ENCODE measurements at regions not wholly inside any gene's neighbourhood (a gene's known extent, or its start where the extent isn't known, plus 50 kb on each side); places are given as distances from the start of the nearest gene placed in this dataset.

DNA sequence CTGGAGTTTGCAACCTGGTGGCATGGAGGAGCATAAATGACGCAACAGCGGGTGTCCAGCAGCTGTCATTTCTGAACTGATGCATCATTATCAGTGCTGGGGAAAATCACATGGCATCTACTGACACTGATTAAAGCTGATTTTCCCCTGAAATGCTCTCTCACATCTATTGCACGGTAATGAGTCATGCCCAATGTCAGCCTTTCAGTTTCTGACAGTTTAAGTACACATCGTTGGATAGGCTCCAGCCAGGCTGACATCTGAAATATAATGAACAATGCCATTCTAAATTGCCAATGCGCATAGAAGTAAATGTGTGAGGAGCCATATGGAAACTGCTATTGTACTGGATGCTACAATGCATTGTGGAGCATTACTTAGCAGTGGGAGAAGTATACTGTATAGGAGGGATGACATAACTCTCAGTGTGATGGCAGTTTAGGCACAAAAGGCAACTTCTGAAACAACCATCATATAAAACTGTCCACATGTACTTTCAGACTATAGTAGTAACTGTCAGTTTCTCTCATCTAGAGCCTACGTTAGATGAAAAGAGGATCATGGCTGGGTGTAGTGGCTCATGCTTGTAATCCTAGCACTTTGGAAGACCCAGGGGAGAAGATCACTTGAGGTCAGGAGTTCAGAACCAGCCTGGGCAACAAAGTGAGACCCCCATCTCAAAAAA lies 389.3 kb upstream of the DMAC1 start:
- peak overlapping the region; percentile 94 for H3K27ac ChIP-seq (ENCODE audit: low read length)
- no peaks in the 10 kb centered on the region for H3K27me3 ChIP-seq (ENCODE audit: insufficient read depth, low read depth, low read length)
- H3K4me3 ChIP-seq (ENCODE audit: low read length): peak overlapping the region; percentile 35
- TF ChIP-seq MXI1 (conservative IDR thresholded peaks at IDR 0.05; ENCODE audit: poor library complexity, severe bottlenecking): peak; percentile 50
- no peak for TF ChIP-seq EZH2 (IDR thresholded peaks at IDR 0.05; ENCODE audit: borderline replicate concordance, insufficient read depth, low read length, poor library complexity, severe bottlenecking)
- peak; percentile 100 for TF ChIP-seq EP300 (conservative IDR thresholded peaks at IDR 0.05; ENCODE audit: poor library complexity, severe bottlenecking)
- peak; percentile 95 for TF ChIP-seq POLR2AphosphoS5 (IDR thresholded peaks at IDR 0.05)
- peak; percentile 64 for TF ChIP-seq RAD21 (conservative IDR thresholded peaks at IDR 0.05)
- peak; percentile 65 for TF ChIP-seq TAF1 (IDR thresholded peaks at IDR 0.05; ENCODE audit: low read depth)
- TF ChIP-seq, protein P1, sequence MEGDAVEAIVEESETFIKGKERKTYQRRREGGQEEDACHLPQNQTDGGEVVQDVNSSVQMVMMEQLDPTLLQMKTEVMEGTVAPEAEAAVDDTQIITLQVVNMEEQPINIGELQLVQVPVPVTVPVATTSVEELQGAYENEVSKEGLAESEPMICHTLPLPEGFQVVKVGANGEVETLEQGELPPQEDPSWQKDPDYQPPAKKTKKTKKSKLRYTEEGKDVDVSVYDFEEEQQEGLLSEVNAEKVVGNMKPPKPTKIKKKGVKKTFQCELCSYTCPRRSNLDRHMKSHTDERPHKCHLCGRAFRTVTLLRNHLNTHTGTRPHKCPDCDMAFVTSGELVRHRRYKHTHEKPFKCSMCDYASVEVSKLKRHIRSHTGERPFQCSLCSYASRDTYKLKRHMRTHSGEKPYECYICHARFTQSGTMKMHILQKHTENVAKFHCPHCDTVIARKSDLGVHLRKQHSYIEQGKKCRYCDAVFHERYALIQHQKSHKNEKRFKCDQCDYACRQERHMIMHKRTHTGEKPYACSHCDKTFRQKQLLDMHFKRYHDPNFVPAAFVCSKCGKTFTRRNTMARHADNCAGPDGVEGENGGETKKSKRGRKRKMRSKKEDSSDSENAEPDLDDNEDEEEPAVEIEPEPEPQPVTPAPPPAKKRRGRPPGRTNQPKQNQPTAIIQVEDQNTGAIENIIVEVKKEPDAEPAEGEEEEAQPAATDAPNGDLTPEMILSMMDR (IDR thresholded peaks at IDR 0.05; ENCODE audit: poor library complexity, severe bottlenecking): peak; percentile 40
- TF ChIP-seq, protein P2, sequence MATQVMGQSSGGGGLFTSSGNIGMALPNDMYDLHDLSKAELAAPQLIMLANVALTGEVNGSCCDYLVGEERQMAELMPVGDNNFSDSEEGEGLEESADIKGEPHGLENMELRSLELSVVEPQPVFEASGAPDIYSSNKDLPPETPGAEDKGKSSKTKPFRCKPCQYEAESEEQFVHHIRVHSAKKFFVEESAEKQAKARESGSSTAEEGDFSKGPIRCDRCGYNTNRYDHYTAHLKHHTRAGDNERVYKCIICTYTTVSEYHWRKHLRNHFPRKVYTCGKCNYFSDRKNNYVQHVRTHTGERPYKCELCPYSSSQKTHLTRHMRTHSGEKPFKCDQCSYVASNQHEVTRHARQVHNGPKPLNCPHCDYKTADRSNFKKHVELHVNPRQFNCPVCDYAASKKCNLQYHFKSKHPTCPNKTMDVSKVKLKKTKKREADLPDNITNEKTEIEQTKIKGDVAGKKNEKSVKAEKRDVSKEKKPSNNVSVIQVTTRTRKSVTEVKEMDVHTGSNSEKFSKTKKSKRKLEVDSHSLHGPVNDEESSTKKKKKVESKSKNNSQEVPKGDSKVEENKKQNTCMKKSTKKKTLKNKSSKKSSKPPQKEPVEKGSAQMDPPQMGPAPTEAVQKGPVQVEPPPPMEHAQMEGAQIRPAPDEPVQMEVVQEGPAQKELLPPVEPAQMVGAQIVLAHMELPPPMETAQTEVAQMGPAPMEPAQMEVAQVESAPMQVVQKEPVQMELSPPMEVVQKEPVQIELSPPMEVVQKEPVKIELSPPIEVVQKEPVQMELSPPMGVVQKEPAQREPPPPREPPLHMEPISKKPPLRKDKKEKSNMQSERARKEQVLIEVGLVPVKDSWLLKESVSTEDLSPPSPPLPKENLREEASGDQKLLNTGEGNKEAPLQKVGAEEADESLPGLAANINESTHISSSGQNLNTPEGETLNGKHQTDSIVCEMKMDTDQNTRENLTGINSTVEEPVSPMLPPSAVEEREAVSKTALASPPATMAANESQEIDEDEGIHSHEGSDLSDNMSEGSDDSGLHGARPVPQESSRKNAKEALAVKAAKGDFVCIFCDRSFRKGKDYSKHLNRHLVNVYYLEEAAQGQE (IDR thresholded peaks at IDR 0.05; ENCODE audit: borderline replicate concordance): peak; percentile 94
- no peak for TF ChIP-seq SMC3 (conservative IDR thresholded peaks at IDR 0.05; ENCODE audit: poor library complexity)
- no peaks in the 10 kb centered on the region for H3K79me2 ChIP-seq (replicated peaks; ENCODE audit: insufficient read depth, low read length)
- H3K9me3 ChIP-seq (ENCODE audit: low read length): no peaks in the 10 kb centered on the region
- H3K9ac ChIP-seq (ENCODE audit: low read length): peak overlapping the region; percentile 53
- H3F3A ChIP-seq (ENCODE audit: insufficient read depth, low read length, poor library complexity, severe bottlenecking): peaks cover 12% of the 10 kb centered on the region
- H4K20me1 ChIP-seq (ENCODE audit: insufficient read depth): no peaks in the 10 kb centered on the region
- no peaks in the 10 kb centered on the region for H3K36me3 ChIP-seq (ENCODE audit: insufficient read depth, low read length)
- no peaks in the 10 kb centered on the region for H3K9me2 ChIP-seq (ENCODE audit: insufficient read depth, low read length)
- peak overlapping the region; percentile 53 for H3K4me2 ChIP-seq (ENCODE audit: low read length)
- no peak overlapping the region for H2AFZ ChIP-seq (ENCODE audit: low read depth, low read length)

GRCh38 chr9:8186560-8186959 lies 387.0 kb upstream of the DMAC1 start:
- no peak overlapping the region for H2AFZ ChIP-seq (ENCODE audit: low read depth, low read length)
- no peak overlapping the region for H3K4me2 ChIP-seq (ENCODE audit: low read length)
- H3K79me2 ChIP-seq (replicated peaks; ENCODE audit: insufficient read depth, low read length): no peaks in the 10 kb centered on the region
- H3K4me3 ChIP-seq (ENCODE audit: low read length): no peak overlapping the region
- no peaks in the 10 kb centered on the region for H3K27me3 ChIP-seq (ENCODE audit: insufficient read depth, low read depth, low read length)
- no peaks in the 10 kb centered on the region for H3K9me3 ChIP-seq (ENCODE audit: low read length)
- H3K9ac ChIP-seq (ENCODE audit: low read length): no peak overlapping the region
- TF ChIP-seq EP300 (conservative IDR thresholded peaks at IDR 0.05; ENCODE audit: poor library complexity, severe bottlenecking) (no peak), POLR2AphosphoS5 (IDR thresholded peaks at IDR 0.05) (no peak), MXI1 (conservative IDR thresholded peaks at IDR 0.05; ENCODE audit: poor library complexity, severe bottlenecking) (no peak), RAD21 (conservative IDR thresholded peaks at IDR 0.05) (no peak), SMC3 (conservative IDR thresholded peaks at IDR 0.05; ENCODE audit: poor library complexity) (no peak), TAF1 (IDR thresholded peaks at IDR 0.05; ENCODE audit: low read depth) (no peak), EZH2 (IDR thresholded peaks at IDR 0.05; ENCODE audit: borderline replicate concordance, insufficient read depth, low read length, poor library complexity, severe bottlenecking) (no peak)
- TF ChIP-seq, protein P2 (IDR thresholded peaks at IDR 0.05; ENCODE audit: borderline replicate concordance): no peak
- TF ChIP-seq, protein P1 (IDR thresholded peaks at IDR 0.05; ENCODE audit: poor library complexity, severe bottlenecking): no peak
- no peaks in the 10 kb centered on the region for H4K20me1 ChIP-seq (ENCODE audit: insufficient read depth)
- no peaks in the 10 kb centered on the region for H3K9me2 ChIP-seq (ENCODE audit: insufficient read depth, low read length)
- H3F3A ChIP-seq (ENCODE audit: insufficient read depth, low read length, poor library complexity, severe bottlenecking): peaks cover 12% of the 10 kb centered on the region
- H3K27ac ChIP-seq (ENCODE audit: low read length): peak overlapping the region; percentile 94
- no peaks in the 10 kb centered on the region for H3K36me3 ChIP-seq (ENCODE audit: insufficient read depth, low read length)
